Caco-2 (cell line): ENCODE measurements at regions not wholly inside any gene's neighbourhood (a gene's known extent, or its start where the extent isn't known, plus 50 kb on each side); places are given as distances from the start of the nearest gene placed in this dataset.

Source experiments
- BruUV-seq: library from RNA; stranded (reverse); fragments of 400-500 nt; replicated peaks from 2 replicates; lab custom pipeline; 2021; lab: Mats Ljungman, UMichigan
- CTCF ChIA-PET: fragments of 300-600 bp; sonication (Branson Sonifier 250); formaldehyde crosslinking; loops from one replicate; lab custom pipeline; 2022; ENCODE audit warnings: antibody characterized with exemption; lab: Charles Lee
- POLR2A ChIA-PET: fragments of 300-600 bp; sonication (Branson Sonifier 250); formaldehyde crosslinking; loops from one replicate; lab custom pipeline; 2022; ENCODE audit warnings: antibody characterized with exemption; lab: Charles Lee
- DNase-seq, 2 experiments: peaks; one replicate each; pipeline versions ENCODE4 v3.0.0 to v3.0.0-alpha.2; 2020 to 2022
- H3K27me3 ChIP-seq: replicated peaks from 2 replicates; pipeline ENCODE4 v1.6.0; 2011; ENCODE audit warnings: low read length; ENCODE audit not compliant: control insufficient read depth, insufficient read depth
- H3K36me3 ChIP-seq: 2 replicates; pipeline ENCODE4 v1.5.1; 2011; ENCODE audit warnings: low read length; ENCODE audit not compliant: control insufficient read depth, insufficient read depth
- H3K4me1 ChIP-seq: fragments of 250-450 bp; sonication (Bioruptor Pico); 2 replicates; pipeline ENCODE4 v1.5.1; 2020; ENCODE audit warnings: mild to moderate bottlenecking
- H3K4me3 ChIP-seq: 2 replicates; pipeline ENCODE4 v1.5.1; 2011; ENCODE audit warnings: low read depth, mild to moderate bottlenecking, control low read depth, low read length
- H3K9me3 ChIP-seq: fragments of 250-450 bp; sonication (Bioruptor Pico); 2 replicates; pipeline ENCODE4 v1.5.1; 2020; ENCODE audit warnings: mild to moderate bottlenecking, moderate library complexity
- H3K27ac Mint-ChIP-seq: one replicate; pipeline ENCODE4 v1.8.0; 2022; ENCODE audit warnings: mixed read lengths; ENCODE audit not compliant: unreplicated experiment
- H3K27me3 Mint-ChIP-seq: one replicate; pipeline ENCODE4 v1.8.0; 2022; ENCODE audit warnings: mixed read lengths; ENCODE audit not compliant: insufficient read depth, unreplicated experiment
- H3K36me3 Mint-ChIP-seq: one replicate; pipeline ENCODE4 v1.8.0; 2022; ENCODE audit warnings: mild to moderate bottlenecking, mixed read lengths; ENCODE audit not compliant: insufficient read depth, unreplicated experiment
- H3K4me1 Mint-ChIP-seq: one replicate; pipeline ENCODE4 v1.8.0; 2022; ENCODE audit warnings: low read depth, mixed read lengths; ENCODE audit not compliant: unreplicated experiment
- H3K4me3 Mint-ChIP-seq: one replicate; pipeline ENCODE4 v1.8.0; 2022; ENCODE audit warnings: mild to moderate bottlenecking, moderate library complexity, mixed read lengths; ENCODE audit not compliant: unreplicated experiment
- H3K9me3 Mint-ChIP-seq: one replicate; pipeline ENCODE4 v1.8.0; 2022; ENCODE audit warnings: mixed read lengths; ENCODE audit not compliant: unreplicated experiment
- intact Hi-C: fragments of 100-400 bp; cut with micrococcal nuclease; formaldehyde crosslinking; loops from one replicate; pipeline ENCODE4 v1.10.0; 2022; ENCODE audit not compliant: unreplicated experiment
- TF ChIP-seq, protein P1 (sequence below), 2 experiments: fragments of 200-600 bp in 1 of 2; IDR thresholded peaks; 1 replicate in 1 of 2; 2 replicates in 1 of 2; pipeline versions ENCODE4 v1.5.1 to v1.8.0; 2011 to 2022; ENCODE audit warnings: antibody characterized with exemption in 1 of 2, control low read depth in 1 of 2, inconsistent platforms in 1 of 2, low read depth in 1 of 2, low read length in 1 of 2, mild to moderate bottlenecking in 1 of 2, moderate library complexity in 1 of 2; ENCODE audit not compliant: insufficient read depth in 1 of 2, severe bottlenecking in 1 of 2, unreplicated experiment in 1 of 2

DNA sequence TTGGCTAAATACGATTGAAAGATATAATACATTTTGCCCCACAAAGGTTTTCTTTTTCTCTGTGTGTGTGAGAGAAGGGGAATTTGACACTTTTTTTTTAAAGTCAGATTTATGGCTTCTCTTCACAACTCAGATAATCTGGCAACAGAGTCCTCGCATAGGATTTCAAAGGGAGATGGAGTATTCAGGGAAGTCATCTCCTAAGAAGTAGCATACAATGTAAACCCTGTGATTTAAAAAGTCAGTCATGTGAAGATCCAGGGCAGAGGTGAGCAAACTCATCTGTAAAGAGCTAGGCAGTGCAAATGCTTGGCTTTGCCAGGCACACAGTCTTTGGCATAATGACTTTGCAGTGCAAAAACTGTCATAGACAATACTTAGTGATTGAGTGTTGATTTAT lies 1526.3 kb downstream of the AACS start:
- H3K9me3 Mint-ChIP-seq = no peaks in the 10 kb centered on the region
- intact Hi-C loops = no loop called here
- H3K27ac Mint-ChIP-seq = no peak overlapping the region
- TF ChIP-seq, protein P1, sequence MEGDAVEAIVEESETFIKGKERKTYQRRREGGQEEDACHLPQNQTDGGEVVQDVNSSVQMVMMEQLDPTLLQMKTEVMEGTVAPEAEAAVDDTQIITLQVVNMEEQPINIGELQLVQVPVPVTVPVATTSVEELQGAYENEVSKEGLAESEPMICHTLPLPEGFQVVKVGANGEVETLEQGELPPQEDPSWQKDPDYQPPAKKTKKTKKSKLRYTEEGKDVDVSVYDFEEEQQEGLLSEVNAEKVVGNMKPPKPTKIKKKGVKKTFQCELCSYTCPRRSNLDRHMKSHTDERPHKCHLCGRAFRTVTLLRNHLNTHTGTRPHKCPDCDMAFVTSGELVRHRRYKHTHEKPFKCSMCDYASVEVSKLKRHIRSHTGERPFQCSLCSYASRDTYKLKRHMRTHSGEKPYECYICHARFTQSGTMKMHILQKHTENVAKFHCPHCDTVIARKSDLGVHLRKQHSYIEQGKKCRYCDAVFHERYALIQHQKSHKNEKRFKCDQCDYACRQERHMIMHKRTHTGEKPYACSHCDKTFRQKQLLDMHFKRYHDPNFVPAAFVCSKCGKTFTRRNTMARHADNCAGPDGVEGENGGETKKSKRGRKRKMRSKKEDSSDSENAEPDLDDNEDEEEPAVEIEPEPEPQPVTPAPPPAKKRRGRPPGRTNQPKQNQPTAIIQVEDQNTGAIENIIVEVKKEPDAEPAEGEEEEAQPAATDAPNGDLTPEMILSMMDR (IDR thresholded peaks at IDR 0.05; ENCODE audit: insufficient read depth in 1 of 2, low read depth in 1 of 2, low read length in 1 of 2, severe bottlenecking in 1 of 2, unreplicated experiment in 1 of 2) = no peak
- no peak overlapping the region for H3K4me3 ChIP-seq
- H3K27me3 Mint-ChIP-seq = no peaks in the 10 kb centered on the region
- DNase-seq = no peak
- POLR2A ChIA-PET = no interaction called here
- no peaks in the 10 kb centered on the region for H3K4me1 ChIP-seq
- H3K27me3 ChIP-seq = no peaks in the 10 kb centered on the region
- H3K36me3 ChIP-seq = no peaks in the 10 kb centered on the region
- no TSS peak for BruUV-seq
- no peaks in the 10 kb centered on the region for H3K4me1 Mint-ChIP-seq
- H3K4me3 Mint-ChIP-seq = no peak overlapping the region
- H3K9me3 ChIP-seq = no peaks in the 10 kb centered on the region
- CTCF ChIA-PET = no interaction called here
- no peaks in the 10 kb centered on the region for H3K36me3 Mint-ChIP-seq

DNA sequence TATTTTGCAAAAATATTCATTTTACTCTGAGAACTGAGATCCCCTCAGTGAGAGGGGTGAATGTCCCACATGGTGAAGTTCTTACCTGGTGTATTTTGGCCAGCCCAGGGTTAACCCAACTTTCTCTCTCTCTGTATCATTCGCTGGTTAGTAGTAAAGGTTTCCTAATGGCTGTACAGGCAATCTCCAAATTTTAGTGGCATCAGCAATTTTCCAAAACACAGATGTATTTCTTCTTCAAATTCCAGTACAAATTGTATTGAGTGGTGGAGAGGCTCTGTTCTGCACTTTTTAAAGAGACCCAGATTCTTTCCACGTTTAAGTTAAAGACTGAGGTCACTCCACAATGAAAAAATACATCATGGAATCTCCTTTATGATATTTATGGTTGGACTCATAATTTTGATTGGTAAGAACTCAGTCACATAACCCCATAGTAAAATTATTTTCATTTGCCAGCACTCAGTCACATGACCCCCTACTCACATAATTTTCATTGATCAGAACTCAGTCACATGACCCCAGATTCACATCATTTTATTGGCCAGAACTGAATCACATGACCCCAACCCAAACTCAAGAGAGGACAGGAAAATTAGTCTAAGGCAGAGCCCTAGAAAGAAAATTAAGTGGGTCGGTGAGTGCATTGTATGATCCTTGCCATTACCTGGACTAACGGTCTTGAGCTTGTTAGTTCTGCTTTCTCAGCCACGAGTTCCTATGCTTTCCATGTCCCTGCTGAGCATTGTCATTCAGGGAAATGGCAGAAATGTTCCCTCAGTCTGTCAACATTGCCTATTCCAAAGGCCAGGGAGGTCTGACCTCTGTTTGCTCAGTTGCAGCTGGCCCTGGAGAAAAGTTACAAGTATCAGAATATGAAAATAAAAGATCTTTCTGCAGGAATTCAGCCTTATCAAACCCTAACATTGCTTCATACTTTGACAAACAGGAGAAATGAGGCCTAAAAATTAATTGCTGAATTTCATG lies 1536.2 kb downstream of the AACS start:
- intact Hi-C loops = no loop called here
- TF ChIP-seq, protein P1 (IDR thresholded peaks at IDR 0.05; ENCODE audit: insufficient read depth in 1 of 2, low read depth in 1 of 2, low read length in 1 of 2, severe bottlenecking in 1 of 2, unreplicated experiment in 1 of 2) = no peak
- ChIA-PET CTCF (no interaction called here), POLR2A (no interaction called here)
- DNase-seq = no peak
- H3K27me3 ChIP-seq = no peaks in the 10 kb centered on the region
- no peak overlapping the region for H3K27ac Mint-ChIP-seq
- H3K9me3 Mint-ChIP-seq = no peaks in the 10 kb centered on the region
- no TSS peak for BruUV-seq
- H3K4me1 ChIP-seq = no peaks in the 10 kb centered on the region
- H3K9me3 ChIP-seq = no peaks in the 10 kb centered on the region
- no peaks in the 10 kb centered on the region for H3K36me3 ChIP-seq
- no peaks in the 10 kb centered on the region for H3K4me1 Mint-ChIP-seq
- H3K4me3 Mint-ChIP-seq = no peak overlapping the region
- H3K36me3 Mint-ChIP-seq = no peaks in the 10 kb centered on the region
- H3K4me3 ChIP-seq = no peak overlapping the region
- no peaks in the 10 kb centered on the region for H3K27me3 Mint-ChIP-seq

DNA sequence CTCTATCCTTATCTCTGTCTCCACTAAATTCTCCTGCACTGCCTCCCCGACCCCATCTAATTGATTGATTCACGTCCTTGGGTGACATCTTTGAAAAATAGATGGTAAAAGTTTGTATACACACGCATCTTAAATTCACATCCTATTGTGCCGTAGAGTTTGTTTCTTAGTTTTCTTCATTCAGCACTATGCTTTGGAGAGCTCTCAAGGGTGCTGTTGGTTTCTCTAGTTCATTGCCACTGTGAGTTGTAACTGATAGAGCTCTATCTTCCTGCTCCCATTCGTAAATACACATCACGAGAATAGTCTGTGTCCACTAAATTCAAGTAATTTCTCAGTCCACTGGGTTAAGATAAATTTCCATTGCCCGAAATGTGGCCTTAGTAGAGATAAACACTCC lies 1537.4 kb downstream of the AACS start:
- CTCF ChIA-PET = no interaction called here
- H3K4me1 Mint-ChIP-seq = no peaks in the 10 kb centered on the region

More for the DNA sequence above, 1537.4 kb downstream of the AACS start:
- no peak for DNase-seq
- Histone ChIP-seq H3K4me3 (no peak overlapping the region), H3K9me3 (no peaks in the 10 kb centered on the region), H3K4me1 (no peaks in the 10 kb centered on the region), H3K27me3 (no peaks in the 10 kb centered on the region), H3K36me3 (no peaks in the 10 kb centered on the region)
- H3K4me3 Mint-ChIP-seq = no peak overlapping the region
- intact Hi-C loops = no loop called here
- BruUV-seq = no TSS peak
- H3K36me3 Mint-ChIP-seq = no peaks in the 10 kb centered on the region
- H3K9me3 Mint-ChIP-seq = no peaks in the 10 kb centered on the region
- H3K27ac Mint-ChIP-seq = no peak overlapping the region
- no peaks in the 10 kb centered on the region for H3K27me3 Mint-ChIP-seq
- TF ChIP-seq, protein P1 (IDR thresholded peaks at IDR 0.05; ENCODE audit: insufficient read depth in 1 of 2, low read depth in 1 of 2, low read length in 1 of 2, severe bottlenecking in 1 of 2, unreplicated experiment in 1 of 2) = no peak
- POLR2A ChIA-PET = no interaction called here
